Gastrocnemius medialis (tissue), 4 donors: ENCODE measurements at regions not wholly inside any gene's neighbourhood (a gene's known extent, or its start where the extent isn't known, plus 50 kb on each side); places are given as distances from the start of the nearest gene placed in this dataset.

Experiments
- POLR2A ChIP-seq, 2 donors: fragments of 450-650 bp; IDR thresholded peaks; one replicate each; pipeline ENCODE4 v1.6.1; 2017; ENCODE audit warnings: antibody characterized with exemption in 2 of 2, mild to moderate bottlenecking in 2 of 2, moderate library complexity in 2 of 2
- TF ChIP-seq, protein P1 (sequence below), 5 experiments: fragments of 450-650 bp in 3 of 5; fragments of 200-600 bp in 2 of 5; sonication (generic) in 2 of 5; IDR thresholded peaks in 4 of 5; conservative IDR thresholded peaks in 1 of 5; 1 replicate in 4 of 5; 2 replicates in 1 of 5; pipeline ENCODE4 v1.5.1; 2016 to 2019; ENCODE audit warnings: antibody characterized with exemption in 5 of 5, mild to moderate bottlenecking in 3 of 5, moderate library complexity in 3 of 5

DNA sequence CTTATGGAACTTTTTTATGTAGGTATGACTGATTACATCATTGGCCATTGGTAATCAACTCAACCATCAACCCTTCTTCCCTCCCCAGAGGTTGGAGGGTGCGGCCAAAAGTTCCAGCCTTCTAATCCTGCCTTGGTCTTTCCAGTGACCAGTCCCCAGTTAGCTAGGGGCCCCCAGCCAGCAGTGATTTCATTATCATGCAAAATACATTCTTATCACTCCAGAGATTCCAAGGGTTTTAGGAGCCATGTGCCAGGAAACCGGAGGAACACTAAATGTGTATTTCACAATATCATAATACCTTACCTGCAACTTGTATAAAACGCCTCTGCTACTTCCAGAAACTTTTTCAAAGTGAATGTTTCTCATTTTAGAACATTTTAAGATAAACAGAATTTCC is 181.5 kb upstream of the PELI2 start:
- TF ChIP-seq, protein P1, sequence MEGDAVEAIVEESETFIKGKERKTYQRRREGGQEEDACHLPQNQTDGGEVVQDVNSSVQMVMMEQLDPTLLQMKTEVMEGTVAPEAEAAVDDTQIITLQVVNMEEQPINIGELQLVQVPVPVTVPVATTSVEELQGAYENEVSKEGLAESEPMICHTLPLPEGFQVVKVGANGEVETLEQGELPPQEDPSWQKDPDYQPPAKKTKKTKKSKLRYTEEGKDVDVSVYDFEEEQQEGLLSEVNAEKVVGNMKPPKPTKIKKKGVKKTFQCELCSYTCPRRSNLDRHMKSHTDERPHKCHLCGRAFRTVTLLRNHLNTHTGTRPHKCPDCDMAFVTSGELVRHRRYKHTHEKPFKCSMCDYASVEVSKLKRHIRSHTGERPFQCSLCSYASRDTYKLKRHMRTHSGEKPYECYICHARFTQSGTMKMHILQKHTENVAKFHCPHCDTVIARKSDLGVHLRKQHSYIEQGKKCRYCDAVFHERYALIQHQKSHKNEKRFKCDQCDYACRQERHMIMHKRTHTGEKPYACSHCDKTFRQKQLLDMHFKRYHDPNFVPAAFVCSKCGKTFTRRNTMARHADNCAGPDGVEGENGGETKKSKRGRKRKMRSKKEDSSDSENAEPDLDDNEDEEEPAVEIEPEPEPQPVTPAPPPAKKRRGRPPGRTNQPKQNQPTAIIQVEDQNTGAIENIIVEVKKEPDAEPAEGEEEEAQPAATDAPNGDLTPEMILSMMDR (IDR thresholded peaks at IDR 0.05 in 4 of 5, conservative IDR thresholded peaks at IDR 0.05 in 1 of 5), result no peak
- no peak for TF ChIP-seq POLR2A (IDR thresholded peaks at IDR 0.05)
